ENCODE measurements at regions not wholly inside any gene's neighbourhood (a gene's known extent, or its start where the extent isn't known, plus 50 kb on each side); places are given as distances from the start of the nearest gene placed in this dataset.

DNA sequence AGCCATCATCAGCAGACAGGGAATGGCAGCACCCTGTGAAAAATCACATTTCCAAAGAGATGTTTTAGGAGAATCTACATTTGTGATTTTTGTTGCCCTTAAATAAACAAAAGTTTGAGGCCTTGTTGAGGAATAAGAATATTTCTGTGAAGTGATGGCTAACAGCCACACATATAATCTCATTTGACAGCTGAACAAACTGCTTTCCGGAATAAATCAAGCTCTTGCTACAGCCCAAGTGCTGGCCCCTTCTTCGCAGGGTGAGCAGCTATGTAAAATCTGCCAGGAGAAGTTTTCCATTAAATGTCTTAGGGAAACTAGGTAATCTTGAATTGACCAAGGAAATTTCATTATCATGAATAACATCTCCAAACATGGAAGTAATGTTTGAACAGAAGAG is 106.4 kb upstream of the GPM6B start:
- H3K27ac ChIP-seq, result no peak overlapping the region
- no peak overlapping the region for H3K4me3 ChIP-seq
- H3K4me1 ChIP-seq (replicated peaks in 1 of 2), result no peaks in the 10 kb centered on the region
- no peaks in the 10 kb centered on the region for H3K9me3 ChIP-seq (replicated peaks in 1 of 3)
- H3K27me3 ChIP-seq, result peaks cover 5% of the 10 kb centered on the region
- TF ChIP-seq POLR2A (IDR thresholded peaks at IDR 0.05) (no peak), CTCF (IDR thresholded peaks at IDR 0.05) (no peak)
- intact Hi-C loops (cut with DNase I), result no loop called here
- DNase-seq, result no peak
- no peaks in the 10 kb centered on the region for H3K36me3 ChIP-seq (replicated peaks in 1 of 2)
- WGBS, 4 donors, result 60 to 80% (median 69%) methylated on average over 1 to 2 of the region's 2 CpGs

DNA sequence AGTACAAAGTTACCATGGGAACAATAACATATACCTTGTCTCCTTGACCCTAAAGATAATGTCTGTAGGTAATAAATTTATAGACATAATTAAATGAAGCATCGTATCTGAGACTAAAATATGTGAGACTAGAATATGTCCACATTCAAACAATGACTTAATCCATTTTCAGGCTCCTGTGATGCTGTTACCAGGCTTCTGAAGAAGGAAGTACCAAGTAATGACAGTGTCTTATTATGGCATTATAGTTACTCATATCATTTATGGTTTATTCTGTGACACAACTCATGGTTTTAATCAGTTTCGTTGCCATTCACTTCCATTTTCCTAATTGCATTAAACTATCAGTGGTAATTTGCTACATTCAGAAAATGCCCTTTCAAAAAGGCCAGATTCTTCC is 100.6 kb upstream of the GPM6B start:
- TF ChIP-seq CTCF (IDR thresholded peaks at IDR 0.05) (no peak), POLR2A (IDR thresholded peaks at IDR 0.05) (no peak)
- intact Hi-C loops (cut with DNase I), result no loop called here
- H3K4me1 ChIP-seq (replicated peaks in 1 of 2), result no peaks in the 10 kb centered on the region
- DNase-seq, result no peak
- H3K4me3 ChIP-seq, result no peak overlapping the region
- no peaks in the 10 kb centered on the region for H3K36me3 ChIP-seq (replicated peaks in 1 of 2)
- peaks cover 7% of the 10 kb centered on the region for H3K27me3 ChIP-seq
- H3K9me3 ChIP-seq (replicated peaks in 1 of 3), result no peaks in the 10 kb centered on the region
- no peak overlapping the region for H3K27ac ChIP-seq
- 52 to 80% (median 63%) methylated on average over 2 of the region's 2 CpGs for WGBS, 4 donors

DNA sequence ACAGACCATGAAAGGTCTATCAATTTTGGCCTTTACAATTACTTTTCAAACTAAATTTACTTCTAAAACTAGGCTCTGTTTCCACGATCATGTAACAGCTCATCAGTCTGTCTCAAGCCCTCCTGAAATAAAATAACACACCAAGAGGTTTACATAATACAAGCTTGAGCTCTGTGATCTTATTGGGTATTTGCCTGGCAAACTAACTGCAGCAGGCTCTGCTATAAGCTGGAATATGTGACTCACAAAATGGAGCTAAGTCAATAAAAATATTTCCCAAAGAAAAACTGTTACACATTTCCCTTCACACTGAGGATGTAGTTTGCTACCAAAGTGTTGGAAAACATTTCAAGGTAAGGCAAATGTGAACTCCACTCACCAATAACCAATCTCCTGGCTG is 94.7 kb upstream of the GPM6B start:
- TF ChIP-seq POLR2A (IDR thresholded peaks at IDR 0.05), result no peak
- TF ChIP-seq CTCF (IDR thresholded peaks at IDR 0.05), result no peak
- no peaks in the 10 kb centered on the region for H3K4me1 ChIP-seq (replicated peaks in 1 of 2)
- no peak overlapping the region for H3K4me3 ChIP-seq
- no peaks in the 10 kb centered on the region for H3K9me3 ChIP-seq (replicated peaks in 1 of 3)
- intact Hi-C loops (cut with DNase I), result no loop called here
- no peak overlapping the region for H3K27ac ChIP-seq
- peaks cover 10% of the 10 kb centered on the region for H3K27me3 ChIP-seq
- no peak for DNase-seq
- 58 to 85% (median 77%) methylated on average over 1 of the region's 1 CpG for WGBS, 4 donors
- H3K36me3 ChIP-seq (replicated peaks in 1 of 2), result no peaks in the 10 kb centered on the region

GRCh38 chrX:13906093-13906492 is 89.2 kb upstream of the GPM6B start:
- H3K27ac ChIP-seq, result no peak overlapping the region
- peaks cover 15% of the 10 kb centered on the region for H3K27me3 ChIP-seq
- no peaks in the 10 kb centered on the region for H3K9me3 ChIP-seq (replicated peaks in 1 of 3)
- 15 to 38% (median 22%) methylated on average over 1 of the region's 1 CpG for WGBS, 4 donors
- no peak for DNase-seq
- no peaks in the 10 kb centered on the region for H3K4me1 ChIP-seq (replicated peaks in 1 of 2)
- intact Hi-C loops (cut with DNase I), result no loop called here
- H3K4me3 ChIP-seq, result no peak overlapping the region
- no peak for TF ChIP-seq POLR2A (IDR thresholded peaks at IDR 0.05)
- TF ChIP-seq CTCF (IDR thresholded peaks at IDR 0.05), result no peak
- no peaks in the 10 kb centered on the region for H3K36me3 ChIP-seq (replicated peaks in 1 of 2)
